Loucy (cell line): ENCODE measurements at regions not wholly inside any gene's neighbourhood (a gene's known extent, or its start where the extent isn't known, plus 50 kb on each side); places are given as distances from the start of the nearest gene placed in this dataset.

ENCODE experiments used
- H2AFZ ChIP-seq: fragments of 200-600 bp; sonication (generic); 2 replicates; pipeline ENCODE4 v1.6.0; 2016; ENCODE audit warnings: antibody characterized with exemption, mild to moderate bottlenecking, low read length, moderate library complexity
- H3F3A ChIP-seq: fragments of 200-600 bp; 2 replicates; pipeline ENCODE4 v1.6.0; 2016; ENCODE audit warnings: antibody characterized with exemption, low read depth, mild to moderate bottlenecking
- H3K27me3 ChIP-seq: fragments of 200-600 bp; sonication (generic); 2 replicates; pipeline ENCODE4 v1.6.1; 2014; ENCODE audit warnings: low read length, mild to moderate bottlenecking; ENCODE audit not compliant: insufficient read depth, poor library complexity, severe bottlenecking
- H3K36me3 ChIP-seq: fragments of 200-600 bp; sonication (generic); 2 replicates; pipeline ENCODE4 v1.6.1; 2016; ENCODE audit warnings: low read length; ENCODE audit not compliant: insufficient read depth
- H3K4me1 ChIP-seq: fragments of 200-600 bp; sonication (generic); 2 replicates; pipeline ENCODE4 v1.5.1; 2014; ENCODE audit warnings: low read length, mild to moderate bottlenecking; ENCODE audit not compliant: insufficient read depth, poor library complexity, severe bottlenecking
- H3K4me2 ChIP-seq: fragments of 200-600 bp; sonication (generic); 2 replicates; pipeline ENCODE4 v1.6.0; 2014; ENCODE audit warnings: antibody characterized with exemption, low read length, low read depth, mild to moderate bottlenecking; ENCODE audit not compliant: poor library complexity, severe bottlenecking
- H3K4me3 ChIP-seq: fragments of 200-600 bp; sonication (generic); 2 replicates; pipeline ENCODE4 v1.5.1; 2014; ENCODE audit warnings: low read length, mild to moderate bottlenecking, mixed read lengths; ENCODE audit not compliant: poor library complexity, severe bottlenecking
- H3K79me2 ChIP-seq: fragments of 200-600 bp; sonication (generic); 2 replicates; pipeline ENCODE4 v1.6.1; 2014; ENCODE audit warnings: low read length; ENCODE audit not compliant: insufficient read depth
- H3K9ac ChIP-seq: fragments of 200-600 bp; sonication (generic); 2 replicates; pipeline ENCODE4 v1.6.0; 2014; ENCODE audit warnings: mild to moderate bottlenecking, low read depth, low read length, moderate library complexity; ENCODE audit not compliant: poor library complexity, severe bottlenecking
- H3K9me2 ChIP-seq: fragments of 200-600 bp; sonication (generic); replicated peaks from 2 replicates; pipeline ENCODE4 v1.6.1; 2016; ENCODE audit warnings: low read depth, low read length, mixed read lengths
- H3K9me3 ChIP-seq: fragments of 200-600 bp; sonication (generic); 2 replicates; pipeline ENCODE4 v1.6.1; 2014; ENCODE audit warnings: mild to moderate bottlenecking, antibody characterized with exemption, low read length, low read depth; ENCODE audit not compliant: insufficient read depth
- H4K20me1 ChIP-seq: fragments of 200-600 bp; sonication (generic); 2 replicates; pipeline ENCODE4 v1.6.0; 2014; ENCODE audit warnings: antibody characterized with exemption, low read length, mild to moderate bottlenecking; ENCODE audit not compliant: insufficient read depth, poor library complexity, severe bottlenecking
- CTCF ChIP-seq: fragments of 200-600 bp; sonication (generic); conservative IDR thresholded peaks from 2 replicates; pipeline ENCODE4 v1.5.1; 2014; ENCODE audit warnings: mild to moderate bottlenecking, antibody characterized with exemption, low read length
- EZH2phosphoT487 ChIP-seq: fragments of 200-600 bp; IDR thresholded peaks from 2 replicates; pipeline ENCODE4 v1.6.1; 2018; ENCODE audit warnings: antibody characterized with exemption, mild to moderate bottlenecking, moderate library complexity, borderline replicate concordance

- H3K4me3 ChIP-seq: no peak overlapping the region
- no peak overlapping the region for H3K4me2 ChIP-seq
- H3K79me2 ChIP-seq: no peaks in the 10 kb centered on the region
- TF ChIP-seq EZH2phosphoT487 (no peak), CTCF (no peak)
- H3F3A ChIP-seq: peaks cover 6% of the 10 kb centered on the region; the same call in 1 of the 2 replicates
- no peaks in the 10 kb centered on the region for H3K27me3 ChIP-seq
- H3K36me3 ChIP-seq: no peaks in the 10 kb centered on the region
- no peak overlapping the region for H2AFZ ChIP-seq
- H4K20me1 ChIP-seq: no peaks in the 10 kb centered on the region
- H3K9ac ChIP-seq: no peak overlapping the region
- no peaks in the 10 kb centered on the region for H3K9me3 ChIP-seq
- no peaks in the 10 kb centered on the region for H3K9me2 ChIP-seq
- peaks cover 29% of the 10 kb centered on the region for H3K4me1 ChIP-seq
Observed at GRCh38 chr10:20624642-20625041, 272.5 kb downstream of the NEBL start.

GRCh38 chr10:20623546-20623945 is 273.6 kb downstream of the NEBL start:
- H3K9me2 ChIP-seq: no peaks in the 10 kb centered on the region
- H3K4me2 ChIP-seq: peak overlapping the region; percentile 48
- no peaks in the 10 kb centered on the region for H3K79me2 ChIP-seq

GRCh38 chr10:20622531-20623211 is 274.4 kb downstream of the NEBL start:
- Histone ChIP-seq H3K4me1 (peaks cover 37% of the 10 kb centered on the region), H4K20me1 (no peaks in the 10 kb centered on the region), H3F3A (peaks cover 6% of the 10 kb centered on the region; the same call in 1 of the 2 replicates), H3K4me2 (peak overlapping the region; percentile 48), H3K79me2 (no peaks in the 10 kb centered on the region), H3K27me3 (no peaks in the 10 kb centered on the region), H3K4me3 (no peak overlapping the region), H3K9ac (no peak overlapping the region), H2AFZ (0 out of 2 replicates have a peak overlapping the region, but pooled peaks have one; percentile 11), H3K9me2 (no peaks in the 10 kb centered on the region), H3K36me3 (no peaks in the 10 kb centered on the region), H3K9me3 (no peaks in the 10 kb centered on the region)
- TF ChIP-seq CTCF: no peak
- TF ChIP-seq EZH2phosphoT487: no peak

More at GRCh38 chr10:20623546-20623945, 273.6 kb downstream of the NEBL start:
- no peaks in the 10 kb centered on the region for H3K27me3 ChIP-seq
- H2AFZ ChIP-seq: peak overlapping the region; percentile 42; the same call in 1 of the 2 replicates
- H3K4me3 ChIP-seq: no peak overlapping the region
- H3K4me1 ChIP-seq: peaks cover 29% of the 10 kb centered on the region
- H3F3A ChIP-seq: peaks cover 6% of the 10 kb centered on the region; the same call in 1 of the 2 replicates
- no peaks in the 10 kb centered on the region for H4K20me1 ChIP-seq
- H3K9ac ChIP-seq: no peak overlapping the region
- no peaks in the 10 kb centered on the region for H3K9me3 ChIP-seq
- TF ChIP-seq EZH2phosphoT487: no peak
- TF ChIP-seq CTCF: no peak
- no peaks in the 10 kb centered on the region for H3K36me3 ChIP-seq
